Panc1 (cell line): ENCODE measurements at regions not wholly inside any gene's neighbourhood (a gene's known extent, or its start where the extent isn't known, plus 50 kb on each side); places are given as distances from the start of the nearest gene placed in this dataset.

Experiments used
- ATAC-seq: fragments of 200-7000 bp; cut with Tn5 transposase; 2 replicates; pipeline ENCODE4 v1.9.1; 2020; ENCODE audit warnings: mild to moderate bottlenecking, moderate library complexity
- BruUV-seq: library from RNA; stranded (reverse); fragments of 400-500 nt; replicated peaks from 2 replicates; lab custom pipeline; 2021; lab: Mats Ljungman, UMichigan
- CTCF ChIA-PET: fragments of 300-600 bp; sonication (Branson Sonifier 250); formaldehyde crosslinking; loops from one replicate; lab custom pipeline; 2022; ENCODE audit warnings: antibody characterized with exemption; lab: Charles Lee
- POLR2A ChIA-PET: fragments of 300-600 bp; sonication (Branson Sonifier 250); formaldehyde crosslinking; loops from one replicate; lab custom pipeline; 2022; ENCODE audit warnings: antibody characterized with exemption; lab: Charles Lee
- DNase-seq: peaks from one replicate; pipeline ENCODE4 v3.0.0-alpha.2; 2010; ENCODE audit warnings: low read depth, low spot score
- H3K27ac ChIP-seq: 2 replicates; pipeline ENCODE4 v1.5.1; 2011; ENCODE audit warnings: mild to moderate bottlenecking, low read length, inconsistent platforms
- H3K27me3 ChIP-seq: fragments of 200-500 bp; sonication (Bioruptor generic); 2 replicates; pipeline ENCODE4 v1.6.0; 2014; ENCODE audit warnings: low read length, inconsistent platforms; ENCODE audit not compliant: control insufficient read depth, insufficient read depth
- H3K36me3 ChIP-seq: fragments of 200-500 bp; sonication (Bioruptor generic); 2 replicates; pipeline ENCODE4 v1.5.1; 2014; ENCODE audit warnings: inconsistent platforms, mild to moderate bottlenecking, low read length, moderate library complexity; ENCODE audit not compliant: control insufficient read depth, insufficient read depth
- H3K4me1 ChIP-seq: 2 replicates; pipeline ENCODE4 v1.5.1; 2011; ENCODE audit warnings: inconsistent platforms, mild to moderate bottlenecking, low read length, moderate library complexity; ENCODE audit not compliant: control insufficient read depth, insufficient read depth
- H3K4me3 ChIP-seq, 2 experiments: 2 replicates each; pipeline ENCODE4 v1.5.1; 2011 to 2012; ENCODE audit warnings: low read depth in 2 of 2, low read length in 2 of 2, mild to moderate bottlenecking in 2 of 2, inconsistent platforms in 1 of 2, moderate library complexity in 1 of 2
- H3K9me3 ChIP-seq: fragments of 200-500 bp; sonication (Bioruptor generic); 2 replicates; pipeline ENCODE4 v1.5.1; 2014; ENCODE audit warnings: low read depth, mild to moderate bottlenecking, inconsistent platforms, low read length, moderate library complexity; ENCODE audit not compliant: control insufficient read depth, insufficient read depth
- CTCF ChIP-seq: fragments of 450-650 bp; IDR thresholded peaks from 2 replicates; pipeline ENCODE4 v1.5.1; 2017; ENCODE audit warnings: mild to moderate bottlenecking
- POLR2AphosphoS5 ChIP-seq: IDR thresholded peaks from 2 replicates; pipeline ENCODE4 v1.6.1; 2012; ENCODE audit warnings: mild to moderate bottlenecking, low read depth, low read length, moderate library complexity
- REST ChIP-seq, 2 experiments: IDR thresholded peaks; 2 replicates each; pipeline ENCODE4 v1.6.1; 2011 to 2012; ENCODE audit warnings: low read depth in 2 of 2, control low read depth in 1 of 2, low read length in 1 of 2, mild to moderate bottlenecking in 1 of 2, moderate library complexity in 1 of 2; ENCODE audit not compliant: insufficient read depth in 1 of 2
- SIN3A ChIP-seq: IDR thresholded peaks from 2 replicates; pipeline ENCODE4 v1.6.1; 2012; ENCODE audit warnings: low read depth, mild to moderate bottlenecking, low read length, moderate library complexity, borderline replicate concordance; ENCODE audit not compliant: insufficient read depth
- TCF7L2 ChIP-seq: IDR thresholded peaks from 2 replicates; pipeline ENCODE4 v1.6.1; 2011; ENCODE audit warnings: mild to moderate bottlenecking, low read depth, low read length, inconsistent platforms
- in situ Hi-C: cut with HindIII; loops from 2 replicates; pipeline ENCODE4 v1.10.0; 2016; ENCODE audit warnings: low sequenced_read_pairs, low pct_unique_long_range_greater_than_20kb
- intact Hi-C: fragments of 100-400 bp; cut with micrococcal nuclease; formaldehyde crosslinking; loops from one replicate; pipeline ENCODE4 v1.10.0; 2022; ENCODE audit not compliant: unreplicated experiment

GRCh38 chr1:203406446-203407045 lies 55.6 kb upstream of the FMOD start:
- Histone ChIP-seq H3K4me3 (no peak overlapping the region), H3K27ac (no peak overlapping the region), H3K4me1 (no peaks in the 10 kb centered on the region), H3K36me3 (no peaks in the 10 kb centered on the region), H3K9me3 (no peaks in the 10 kb centered on the region), H3K27me3 (peaks cover 10% of the 10 kb centered on the region)
- in situ Hi-C loops (no loop called here), intact Hi-C loops (no loop called here)
- TF ChIP-seq CTCF (no peak), SIN3A (no peak), POLR2AphosphoS5 (no peak), TCF7L2 (no peak), REST (IDR thresholded peaks at IDR 0.05; ENCODE audit: insufficient read depth in 1 of 2, low read depth in 2 of 2, low read length in 1 of 2) (no peak)
- no peak for DNase-seq
- POLR2A ChIA-PET = no interaction called here
- ATAC-seq = no peak
- BruUV-seq = no TSS peak
- CTCF ChIA-PET = no interaction called here

GRCh38 chr1:203407296-203407695 lies 56.4 kb upstream of the FMOD start:
- intact Hi-C loops = no loop called here

More at GRCh38 chr1:203407296-203407695, 56.4 kb upstream of the FMOD start:
- no peak for TF ChIP-seq POLR2AphosphoS5
- no peak for TF ChIP-seq SIN3A
- TF ChIP-seq CTCF = no peak
- no peak for TF ChIP-seq TCF7L2
- no peak for TF ChIP-seq REST (IDR thresholded peaks at IDR 0.05; ENCODE audit: insufficient read depth in 1 of 2, low read depth in 2 of 2, low read length in 1 of 2)
- ATAC-seq (no peak), DNase-seq (no peak)
- Histone ChIP-seq H3K4me3 (no peak overlapping the region), H3K27ac (no peak overlapping the region), H3K27me3 (peaks cover 10% of the 10 kb centered on the region), H3K4me1 (no peaks in the 10 kb centered on the region), H3K9me3 (no peaks in the 10 kb centered on the region), H3K36me3 (no peaks in the 10 kb centered on the region)
- in situ Hi-C loops = no loop called here
- CTCF ChIA-PET = no interaction called here
- POLR2A ChIA-PET = no interaction called here
- no TSS peak for BruUV-seq
